WERI-Rb-1 (cell line): ENCODE measurements at regions not wholly inside any gene's neighbourhood (a gene's known extent, or its start where the extent isn't known, plus 50 kb on each side); places are given as distances from the start of the nearest gene placed in this dataset.
"Not testable (repeated sequence)": the region's sequence is repeated elsewhere in the genome, so short reads cannot be mapped to it uniquely, and the experiment has no call there.

Experiments used
- DNase-seq: peaks from one replicate; pipeline ENCODE4 v3.0.0-alpha.2; 2020
- H3K27ac ChIP-seq: fragments of 250-450 bp; sonication (Bioruptor Pico); 2 replicates; pipeline ENCODE4 v1.5.1; 2020; ENCODE audit warnings: mild to moderate bottlenecking, moderate library complexity
- H3K27me3 ChIP-seq: fragments of 250-450 bp; sonication (Bioruptor Pico); 2 replicates; pipeline ENCODE4 v1.5.1; 2021; ENCODE audit warnings: mild to moderate bottlenecking, low read depth, moderate library complexity; ENCODE audit not compliant: insufficient read depth, severe bottlenecking
- H3K36me3 ChIP-seq: fragments of 250-450 bp; sonication (Bioruptor Pico); 2 replicates; pipeline ENCODE4 v1.5.1; 2020; ENCODE audit warnings: mild to moderate bottlenecking, moderate library complexity
- H3K4me3 ChIP-seq: 2 replicates; pipeline ENCODE4 v1.5.1; 2011; ENCODE audit warnings: low read depth, mild to moderate bottlenecking, control low read depth, low read length
- H3K9me3 ChIP-seq: fragments of 250-450 bp; sonication (Bioruptor Pico); 2 replicates; pipeline ENCODE4 v1.5.1; 2021; ENCODE audit warnings: mild to moderate bottlenecking, moderate library complexity; ENCODE audit not compliant: severe bottlenecking
- TF ChIP-seq, protein P1 (sequence below): IDR thresholded peaks from 2 replicates; pipeline ENCODE4 v1.5.1; 2011; ENCODE audit warnings: low read depth, mild to moderate bottlenecking, control low read depth, inconsistent platforms, low read length

DNA sequence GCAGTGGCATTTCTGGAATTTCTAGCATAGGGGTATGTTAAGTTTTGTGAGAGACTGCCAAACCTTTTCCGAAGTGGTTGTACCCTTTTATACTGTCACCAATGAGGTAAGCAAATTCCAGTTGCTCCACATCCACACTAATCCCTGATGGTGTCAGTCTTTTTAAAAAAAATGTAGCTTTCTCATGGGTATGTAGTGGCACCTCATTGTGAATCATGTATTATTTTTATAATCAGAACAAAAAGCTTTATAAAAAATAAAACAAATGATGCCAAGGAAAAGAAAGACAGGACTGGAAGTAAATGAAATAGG is 93.4 kb upstream of the CLINT1 start:
- TF ChIP-seq, protein P1, sequence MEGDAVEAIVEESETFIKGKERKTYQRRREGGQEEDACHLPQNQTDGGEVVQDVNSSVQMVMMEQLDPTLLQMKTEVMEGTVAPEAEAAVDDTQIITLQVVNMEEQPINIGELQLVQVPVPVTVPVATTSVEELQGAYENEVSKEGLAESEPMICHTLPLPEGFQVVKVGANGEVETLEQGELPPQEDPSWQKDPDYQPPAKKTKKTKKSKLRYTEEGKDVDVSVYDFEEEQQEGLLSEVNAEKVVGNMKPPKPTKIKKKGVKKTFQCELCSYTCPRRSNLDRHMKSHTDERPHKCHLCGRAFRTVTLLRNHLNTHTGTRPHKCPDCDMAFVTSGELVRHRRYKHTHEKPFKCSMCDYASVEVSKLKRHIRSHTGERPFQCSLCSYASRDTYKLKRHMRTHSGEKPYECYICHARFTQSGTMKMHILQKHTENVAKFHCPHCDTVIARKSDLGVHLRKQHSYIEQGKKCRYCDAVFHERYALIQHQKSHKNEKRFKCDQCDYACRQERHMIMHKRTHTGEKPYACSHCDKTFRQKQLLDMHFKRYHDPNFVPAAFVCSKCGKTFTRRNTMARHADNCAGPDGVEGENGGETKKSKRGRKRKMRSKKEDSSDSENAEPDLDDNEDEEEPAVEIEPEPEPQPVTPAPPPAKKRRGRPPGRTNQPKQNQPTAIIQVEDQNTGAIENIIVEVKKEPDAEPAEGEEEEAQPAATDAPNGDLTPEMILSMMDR, result no peak
- H3K27ac ChIP-seq, result no peak overlapping the region
- H3K36me3 ChIP-seq, result no peaks in the 10 kb centered on the region
- DNase-seq, result no peak
- H3K27me3 ChIP-seq, result no peaks in the 10 kb centered on the region
- H3K9me3 ChIP-seq, result no peaks in the 10 kb centered on the region
- H3K4me3 ChIP-seq, result no peak overlapping the region

DNA sequence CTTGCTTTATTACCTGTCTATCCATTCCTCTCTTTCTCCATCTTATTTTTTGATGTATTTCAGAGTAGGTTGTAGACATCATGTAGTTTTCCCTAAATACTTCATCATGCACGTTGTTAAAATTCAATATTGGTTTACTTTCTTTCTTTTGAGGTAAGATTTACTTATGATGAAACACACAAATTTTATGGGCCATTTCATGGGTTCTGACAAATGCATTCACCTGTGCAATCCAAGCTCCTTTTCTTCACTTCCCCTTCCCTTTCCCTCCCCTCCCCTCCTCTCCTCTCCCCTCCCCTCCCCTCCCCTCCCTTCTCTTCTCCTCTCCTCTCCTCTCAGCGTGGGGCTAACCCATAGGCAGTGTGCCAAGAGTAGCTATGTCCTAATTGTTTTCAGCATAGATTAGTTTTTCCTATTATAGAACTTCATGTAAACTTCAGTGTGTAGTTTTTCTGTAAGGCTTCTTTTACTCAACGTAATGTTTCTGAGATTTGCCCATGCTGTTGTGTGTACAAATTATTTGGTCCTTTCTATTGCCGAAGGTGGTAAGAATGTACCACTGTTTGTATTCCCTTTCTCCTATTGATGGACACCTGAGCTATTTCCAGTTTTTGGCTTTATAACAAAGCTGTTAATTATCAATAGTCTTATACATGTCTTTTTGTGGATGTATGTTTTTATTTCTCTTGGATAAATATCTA is 92.9 kb upstream of the CLINT1 start:
- Histone ChIP-seq H3K27me3 (no peaks in the 10 kb centered on the region), H3K9me3 (no peaks in the 10 kb centered on the region), H3K4me3 (no peak overlapping the region), H3K36me3 (no peaks in the 10 kb centered on the region), H3K27ac (no peak overlapping the region)
- no peak for DNase-seq
- TF ChIP-seq, protein P1, result no peak

DNA sequence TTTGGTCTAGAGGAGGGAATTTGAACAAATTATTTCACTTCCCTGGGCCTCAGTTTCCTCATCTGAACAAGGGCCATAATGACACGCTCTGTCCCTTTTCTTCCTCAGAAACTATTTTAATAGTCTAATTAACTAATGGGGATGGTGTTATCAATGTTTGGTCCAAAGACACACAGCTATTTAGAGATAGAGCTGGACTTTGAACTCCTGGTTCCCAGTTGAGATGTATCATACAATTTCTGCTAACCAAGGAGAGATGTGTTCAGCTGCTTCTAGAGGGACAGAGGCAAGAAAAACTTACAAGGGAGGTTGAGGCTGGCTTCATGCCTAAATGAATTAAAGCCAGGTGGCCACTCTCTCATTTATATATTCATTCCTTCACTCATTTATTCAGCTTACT is 90.6 kb upstream of the CLINT1 start:
- no peaks in the 10 kb centered on the region for H3K36me3 ChIP-seq
- no peak overlapping the region for H3K27ac ChIP-seq
- H3K9me3 ChIP-seq, result no peaks in the 10 kb centered on the region
- TF ChIP-seq, protein P1, result no peak
- DNase-seq, result no peak
- no peak overlapping the region for H3K4me3 ChIP-seq
- H3K27me3 ChIP-seq, result no peaks in the 10 kb centered on the region

DNA sequence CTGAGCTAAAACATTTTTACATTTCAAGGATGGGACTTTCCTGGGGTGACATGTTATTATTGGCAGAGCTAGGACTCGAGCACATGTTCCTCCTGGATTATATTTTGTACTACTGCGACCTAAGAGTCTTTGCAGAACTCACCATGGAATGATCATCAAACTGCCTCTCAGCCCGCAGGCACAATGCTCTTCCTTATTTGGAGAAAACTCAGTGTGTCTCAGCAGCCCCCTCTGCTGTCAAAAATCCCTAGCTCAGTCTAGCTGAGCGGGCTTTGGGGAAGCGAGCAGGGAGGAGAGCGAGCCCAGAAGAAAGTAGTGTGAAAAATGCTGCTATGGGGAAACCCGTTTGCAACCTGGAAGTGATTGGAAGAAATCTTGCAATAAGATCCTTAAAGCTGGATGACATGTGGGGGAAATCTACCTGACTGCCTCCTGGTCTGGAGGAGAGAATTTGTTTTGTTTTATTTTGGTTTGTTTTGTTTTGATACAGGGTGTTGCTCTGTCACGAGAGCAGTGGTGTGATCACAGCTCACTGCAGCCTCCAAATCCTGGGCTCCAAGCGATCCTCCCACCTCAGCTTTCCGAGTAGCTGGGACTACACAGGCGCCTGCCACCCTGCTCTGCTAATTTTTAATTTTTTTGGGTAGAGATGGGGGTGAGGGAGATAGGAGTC is 89.9 kb upstream of the CLINT1 start:
- H3K27ac ChIP-seq, result no peak overlapping the region

DNA sequence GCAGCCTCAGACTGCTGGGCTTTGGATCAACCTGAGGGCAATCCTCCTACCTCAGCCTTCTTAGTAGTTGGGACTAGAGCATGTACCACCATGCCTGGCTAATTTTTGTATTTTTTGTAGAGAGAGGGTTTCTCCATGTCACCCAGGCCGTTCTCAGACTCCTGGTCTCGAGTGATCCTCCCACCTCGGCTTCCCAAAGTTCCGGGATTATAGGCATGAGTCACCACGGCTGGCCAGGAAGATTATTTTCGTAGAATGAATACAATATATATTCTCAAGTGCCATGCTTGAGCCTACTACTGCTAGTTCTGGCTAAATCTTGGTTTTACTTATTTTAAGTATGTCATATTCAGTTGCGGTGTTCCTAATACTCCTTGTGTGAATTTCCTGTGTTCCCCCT is 88.2 kb upstream of the CLINT1 start:
- Histone ChIP-seq H3K4me3 (no peak overlapping the region), H3K27ac (no peak overlapping the region), H3K36me3 (no peaks in the 10 kb centered on the region), H3K9me3 (no peaks in the 10 kb centered on the region), H3K27me3 (no peaks in the 10 kb centered on the region)
- no peak for DNase-seq
- TF ChIP-seq, protein P1, result no peak

More for the DNA sequence above, 89.9 kb upstream of the CLINT1 start:
- peak; percentile 89 for DNase-seq
- Histone ChIP-seq H3K27me3 (no peaks in the 10 kb centered on the region), H3K9me3 (no peaks in the 10 kb centered on the region), H3K36me3 (no peaks in the 10 kb centered on the region), H3K4me3 (no peak overlapping the region; the same call in 1 of the 2 replicates)
- TF ChIP-seq, protein P1, result peak; percentile 75

DNA sequence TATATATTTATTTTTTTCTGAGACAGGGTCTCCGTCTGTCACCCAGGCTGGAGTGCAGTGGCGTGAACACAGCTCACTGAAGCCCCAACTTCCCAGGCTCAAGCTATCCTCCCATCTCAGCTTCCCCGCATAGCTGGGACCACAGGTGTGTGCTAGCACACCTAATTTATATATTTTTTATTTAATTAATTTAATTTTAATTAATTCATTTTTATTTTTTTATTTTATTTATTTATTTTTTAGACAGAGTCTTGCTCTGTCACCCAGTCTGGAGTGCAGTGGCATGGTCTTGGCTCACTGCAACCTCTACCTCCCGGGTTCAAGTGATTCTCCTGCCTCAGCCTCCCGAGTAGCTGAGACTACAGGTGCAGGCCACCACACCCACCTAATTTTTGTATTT is 86.9 kb upstream of the CLINT1 start:
- not testable (repeated sequence) for H3K36me3 ChIP-seq, H3K9me3 ChIP-seq, DNase-seq, H3K4me3 ChIP-seq, H3K27ac ChIP-seq, H3K27me3 ChIP-seq
